GM21526 (cell line): ENCODE measurements at regions not wholly inside any gene's neighbourhood (a gene's known extent, or its start where the extent isn't known, plus 50 kb on each side); places are given as distances from the start of the nearest gene placed in this dataset.

Experiments
- ATAC-seq: cut with Tn5 transposase; IDR thresholded peaks from one replicate; pipeline ENCODE4 v1.9.1; 2021; ENCODE audit warnings: moderate library complexity; ENCODE audit not compliant: unreplicated experiment, low FRiP score

DNA sequence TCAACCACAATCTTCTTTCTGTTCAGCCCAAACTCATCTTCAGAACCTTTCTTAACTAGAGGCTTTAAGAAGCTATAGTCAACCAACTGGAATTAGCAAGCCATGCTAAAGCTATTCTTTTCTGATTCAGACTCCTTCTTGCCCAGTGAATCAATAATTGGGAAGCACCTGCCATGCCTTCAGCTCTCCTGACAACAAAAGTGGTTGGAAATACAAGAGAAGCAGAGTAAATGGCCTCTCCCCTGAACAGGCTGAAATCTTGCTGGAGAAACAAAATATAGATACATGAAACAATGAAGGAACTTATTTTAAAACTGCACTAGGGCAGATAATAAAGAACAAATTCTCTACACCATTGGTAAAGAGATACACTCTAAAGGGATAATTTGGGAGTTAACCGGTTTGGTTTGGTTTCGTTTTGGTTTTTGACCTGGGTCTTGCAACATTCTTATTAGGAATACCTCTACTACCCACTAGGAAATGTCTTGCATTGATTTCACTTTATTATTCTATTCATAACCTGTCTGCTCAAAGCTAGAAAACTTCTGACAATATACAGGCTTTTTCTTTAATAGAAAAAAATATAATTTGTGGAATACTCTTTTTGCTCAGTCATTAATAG is 173.6 kb upstream of the DYNLRB2 start:
- no peak for ATAC-seq

DNA sequence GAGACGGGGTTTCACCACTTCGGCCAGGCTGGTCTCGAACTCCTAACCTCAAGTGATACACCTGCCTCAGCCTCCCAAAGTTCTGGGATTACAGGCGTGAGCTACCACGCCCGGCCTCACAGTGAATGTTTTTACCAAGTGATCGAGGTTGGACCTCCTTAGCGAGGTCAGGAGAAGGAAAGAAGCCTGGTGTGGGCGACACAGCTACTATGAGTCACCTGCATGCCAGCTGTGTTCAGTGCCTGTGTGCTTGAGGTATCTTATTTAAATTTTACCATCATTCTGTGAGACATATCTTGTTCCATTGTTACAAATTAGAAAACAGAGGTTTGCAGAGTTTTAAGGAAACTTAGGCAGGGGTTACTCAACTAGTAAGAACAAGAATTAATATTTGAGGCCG is 174.8 kb upstream of the DYNLRB2 start:
- no peak for ATAC-seq

DNA sequence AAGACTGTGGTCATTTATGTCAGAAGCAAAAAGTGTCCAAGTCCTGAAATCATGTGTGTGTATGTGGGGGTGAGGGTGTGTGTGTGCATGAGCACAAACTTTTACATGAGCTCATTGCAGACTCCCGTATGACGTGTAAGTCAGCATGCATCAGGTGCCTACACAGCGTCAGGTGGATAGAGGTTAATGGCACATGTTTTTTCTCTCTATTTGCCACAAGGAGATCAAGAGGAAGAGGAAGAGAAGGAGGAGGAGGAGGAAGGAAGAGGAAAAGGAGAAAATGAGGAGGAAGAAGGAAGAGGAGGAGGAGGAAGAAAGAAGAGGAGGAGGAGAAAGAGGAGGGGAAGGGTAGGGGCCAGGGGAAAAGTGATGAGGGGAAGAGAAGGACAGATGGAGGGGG is 178.0 kb upstream of the DYNLRB2 start:
- ATAC-seq: no peak

DNA sequence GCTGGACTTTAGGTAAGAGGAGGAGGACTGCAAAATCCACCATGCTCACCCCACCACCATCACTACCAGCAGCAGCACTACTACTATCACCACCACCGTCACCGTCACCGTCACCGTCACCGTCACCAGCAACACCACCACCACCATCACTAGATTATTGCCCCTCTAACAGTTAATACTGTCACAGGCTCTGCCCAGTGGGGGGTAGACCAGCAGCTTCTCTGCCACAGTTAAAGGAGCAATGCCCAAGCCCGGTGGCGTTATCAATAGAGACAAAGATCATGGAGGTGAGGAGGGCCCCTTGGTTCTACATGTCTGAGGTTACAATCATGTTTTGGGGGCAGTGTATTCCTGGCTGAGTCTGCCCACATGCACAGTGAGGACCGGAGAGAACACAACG is 184.4 kb upstream of the DYNLRB2 start:
- ATAC-seq: no peak

DNA sequence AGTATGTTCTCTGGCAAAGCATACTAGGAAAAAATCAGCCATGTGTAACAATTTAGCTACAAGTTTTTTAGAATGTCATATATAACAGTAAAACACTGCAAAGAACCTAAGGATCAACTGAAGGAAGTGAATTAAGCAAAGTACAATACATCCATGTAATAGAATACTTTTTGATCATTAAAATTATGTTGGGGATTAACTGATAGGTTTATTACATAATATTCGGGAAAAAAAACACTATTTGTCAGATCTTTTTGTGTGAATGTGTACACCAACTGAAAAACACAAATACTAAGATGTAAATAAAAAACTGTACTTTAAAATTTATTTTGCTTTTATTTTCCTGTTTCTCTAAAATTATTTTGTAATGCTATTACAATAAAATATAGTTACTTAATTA is 185.5 kb upstream of the DYNLRB2 start:
- no peak for ATAC-seq

DNA sequence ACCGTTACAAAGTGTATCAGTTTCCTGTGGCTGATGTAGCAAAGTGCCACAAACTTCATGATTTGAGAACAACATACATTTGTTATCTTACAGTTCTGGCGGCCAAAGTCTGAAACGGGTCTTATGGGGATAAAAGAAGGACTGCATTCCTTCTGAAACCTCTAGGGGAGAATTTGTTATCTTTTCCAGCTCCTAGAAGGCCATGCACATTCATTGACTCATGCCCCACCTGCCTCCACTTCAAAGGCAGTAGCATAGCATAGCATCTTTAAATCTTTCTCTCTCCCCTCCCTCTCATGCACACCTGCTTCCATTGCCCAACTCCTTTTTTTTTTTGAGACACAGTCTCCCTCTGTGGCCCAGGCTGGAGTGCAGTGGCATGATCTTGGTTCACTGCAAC is 190.7 kb upstream of the DYNLRB2 start:
- no peak for ATAC-seq

DNA sequence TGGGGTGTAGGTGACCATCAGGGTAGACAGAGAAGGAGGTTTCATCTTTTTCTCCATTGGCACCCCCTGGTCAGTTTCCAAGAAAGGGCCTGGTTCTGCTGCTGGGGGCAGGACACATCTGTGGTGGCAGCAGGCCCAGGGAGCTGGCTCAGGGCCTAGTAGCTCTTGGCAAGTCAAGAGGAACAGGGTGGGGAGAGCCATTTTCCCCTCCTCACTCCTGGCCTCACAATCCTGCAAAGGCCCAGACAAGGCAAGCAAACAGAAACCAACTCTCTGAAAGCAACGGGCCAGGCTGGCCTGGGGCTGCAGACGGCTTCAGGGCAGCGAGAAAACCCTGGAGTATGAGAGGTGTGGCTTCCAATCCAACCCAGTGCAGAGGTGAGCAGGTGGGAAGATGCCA is 192.9 kb upstream of the DYNLRB2 start:
- ATAC-seq: no peak

DNA sequence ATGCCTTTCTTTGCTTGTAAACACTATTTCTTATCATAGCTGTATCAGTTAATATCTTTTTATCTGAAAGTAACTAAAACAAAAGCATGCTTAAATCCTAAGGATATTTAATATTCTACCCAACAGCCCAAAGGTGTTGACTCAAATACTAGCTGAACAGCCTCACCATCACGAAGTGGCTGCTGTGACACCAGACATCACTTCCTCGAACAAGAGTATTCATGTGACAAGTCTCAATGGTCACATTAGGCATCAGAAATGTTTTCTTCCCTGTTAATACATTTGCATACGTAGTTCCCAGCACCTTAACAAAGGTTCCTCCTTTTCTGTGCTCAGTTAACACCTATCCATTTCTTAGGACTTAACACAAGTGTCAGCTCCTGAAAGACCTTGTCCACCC is 193.8 kb upstream of the DYNLRB2 start:
- no peak for ATAC-seq

DNA sequence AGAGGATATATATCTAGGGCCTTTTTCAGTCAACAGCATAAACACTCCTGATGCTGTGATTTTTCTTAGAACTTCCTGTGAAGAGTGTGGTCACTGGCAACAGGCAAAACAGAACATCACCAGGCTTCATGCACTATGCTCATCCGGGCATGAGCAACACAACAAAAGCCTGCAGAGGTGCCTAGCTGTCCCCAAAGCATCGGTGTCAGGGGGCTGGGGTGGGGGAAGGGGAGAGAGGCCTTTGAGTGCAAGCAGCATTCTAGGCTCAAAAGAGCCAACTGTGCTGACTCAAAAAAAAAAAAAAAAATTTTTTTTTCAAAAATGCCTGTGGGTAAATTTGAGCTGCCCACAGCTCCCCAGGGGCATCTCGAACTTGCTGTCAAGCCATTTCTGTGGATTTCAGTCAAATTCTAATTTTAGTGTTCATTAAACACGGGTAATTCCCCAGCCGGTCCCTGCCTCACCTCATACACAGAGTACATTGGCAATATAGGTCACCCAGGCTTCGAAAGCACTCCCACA is 194.6 kb upstream of the DYNLRB2 start:
- ATAC-seq: no peak

DNA sequence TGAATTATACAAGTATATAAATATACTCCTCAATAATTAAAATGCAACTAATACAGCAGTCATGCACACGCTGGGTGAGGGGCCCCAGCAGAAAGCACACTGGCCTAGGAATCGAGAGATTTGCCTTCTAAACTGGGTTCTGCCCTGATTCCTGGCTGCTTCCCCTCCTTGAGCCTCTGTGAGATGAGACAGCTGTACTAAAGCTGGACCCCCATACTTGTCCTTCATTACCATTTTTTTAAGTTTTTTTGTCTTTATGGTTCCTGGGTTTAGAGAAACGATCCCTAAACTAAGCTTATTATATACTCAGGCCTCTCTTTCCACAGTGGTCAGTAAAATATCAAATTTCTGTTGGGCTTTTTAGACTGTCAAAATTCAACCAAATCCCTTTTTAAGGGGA is 195.1 kb upstream of the DYNLRB2 start:
- no peak for ATAC-seq

DNA sequence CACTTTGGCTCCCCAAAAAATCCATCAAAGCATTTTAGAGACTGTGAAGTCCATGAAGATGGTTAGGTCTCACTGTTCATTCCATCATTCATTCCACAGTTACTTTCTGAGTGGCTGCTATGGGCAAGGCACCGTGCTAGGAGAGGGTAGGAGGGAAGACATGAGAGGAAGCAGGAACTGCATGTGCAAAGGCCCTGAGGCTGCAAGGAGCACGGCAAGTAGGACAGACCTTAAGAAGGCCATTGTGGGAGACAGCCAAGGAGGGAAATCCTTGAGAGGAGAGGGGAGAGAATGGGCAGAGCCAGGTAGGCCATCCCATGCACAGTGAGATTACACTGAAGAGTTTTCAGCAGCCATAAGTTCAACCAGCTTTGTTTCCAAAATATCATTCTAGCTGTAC is 196.2 kb upstream of the DYNLRB2 start:
- ATAC-seq: no peak

DNA sequence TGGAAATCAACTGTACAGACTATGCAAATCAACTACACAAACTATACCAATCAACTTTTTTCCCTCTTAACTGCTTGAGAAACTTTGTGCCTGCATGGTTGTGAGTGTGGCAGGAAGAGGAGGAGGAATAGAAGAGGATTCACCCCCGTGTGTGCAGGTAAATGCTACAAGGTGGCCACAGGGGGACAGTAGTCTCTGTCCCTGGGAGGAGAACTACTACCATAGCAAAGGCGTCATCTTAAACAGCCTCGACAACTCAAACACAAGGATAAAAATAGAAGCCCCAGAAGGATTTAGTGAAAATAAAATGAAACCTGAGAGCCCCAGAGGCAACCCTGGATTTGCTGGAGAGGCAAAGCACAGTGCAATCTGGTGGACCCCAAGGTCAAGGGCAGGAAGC is 199.5 kb upstream of the DYNLRB2 start:
- ATAC-seq: no peak

DNA sequence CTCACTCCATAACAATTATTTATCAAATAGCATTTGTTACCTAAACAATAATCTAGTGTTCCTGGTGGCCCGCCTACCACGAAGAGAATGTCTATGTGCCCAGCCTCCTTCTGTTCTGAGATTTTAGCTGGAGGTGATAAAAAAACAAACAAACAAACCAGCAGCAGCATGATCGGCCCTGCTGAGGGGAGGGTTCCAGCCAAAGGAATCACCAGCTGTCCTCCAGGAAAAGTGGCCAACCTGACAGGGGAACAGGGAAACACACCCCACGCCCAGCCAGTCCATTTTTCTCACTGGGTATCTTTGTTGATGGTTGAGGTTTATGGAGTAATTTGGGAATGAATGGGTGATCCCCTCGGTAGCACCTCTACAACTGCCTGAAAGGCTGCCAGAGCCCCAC is 203.0 kb upstream of the DYNLRB2 start:
- ATAC-seq: no peak

DNA sequence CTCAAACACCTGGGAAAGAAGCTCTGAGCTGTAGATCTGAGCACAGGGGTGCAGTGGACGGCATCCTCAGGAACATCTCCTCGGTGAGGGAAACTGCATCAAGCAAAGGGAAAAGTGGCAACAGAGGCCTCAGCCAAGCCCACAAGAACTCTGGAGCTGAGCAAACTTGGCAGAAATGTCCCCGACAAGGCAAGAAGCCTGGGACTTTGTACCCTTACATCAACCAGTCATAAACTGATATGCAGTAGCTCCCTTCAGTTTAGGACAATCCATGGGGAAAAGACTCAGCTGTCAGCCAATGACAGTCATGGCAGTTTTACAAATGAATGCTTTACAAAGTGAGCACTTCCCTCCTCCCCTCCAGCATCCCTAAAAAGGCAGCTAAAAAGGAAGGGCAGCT is 210.0 kb upstream of the DYNLRB2 start:
- ATAC-seq: no peak

DNA sequence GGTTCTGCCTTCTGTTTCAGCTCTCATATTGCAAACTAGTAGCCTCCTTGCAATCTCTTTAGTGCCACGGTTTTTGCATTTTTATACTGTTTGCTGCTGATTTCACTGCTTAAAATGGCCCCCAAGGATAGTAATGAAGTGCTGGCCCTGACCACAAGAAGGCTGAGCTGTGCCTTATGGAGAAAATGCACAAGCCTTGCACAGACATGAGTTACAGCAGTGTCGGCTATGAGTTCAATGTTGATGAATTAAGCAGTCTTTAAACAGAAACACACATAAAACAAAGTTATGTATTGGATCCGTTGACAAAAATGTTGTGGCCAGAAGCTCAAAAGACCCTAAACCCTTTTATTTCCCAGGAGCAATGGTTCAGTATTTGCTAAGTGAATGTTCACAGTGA is 210.6 kb upstream of the DYNLRB2 start:
- no peak for ATAC-seq

DNA sequence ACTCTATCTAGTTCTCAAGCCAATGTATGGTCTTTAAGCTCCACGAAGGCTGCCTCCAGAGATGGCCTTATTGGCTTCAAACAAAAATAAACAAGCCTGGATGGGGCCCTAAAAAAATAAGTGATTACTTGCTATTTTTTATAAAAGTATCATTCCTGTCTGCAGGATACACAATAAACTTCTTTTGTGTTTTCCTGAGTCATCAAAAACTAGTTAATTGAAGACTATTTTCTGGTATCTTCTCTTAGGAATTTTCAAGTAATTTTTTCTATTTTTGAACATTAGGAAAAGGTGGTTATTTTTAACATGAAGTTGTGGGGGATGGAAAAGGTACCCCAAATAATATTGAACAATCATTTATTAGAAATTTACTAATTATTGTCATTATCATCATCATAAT is 213.1 kb upstream of the DYNLRB2 start:
- no peak for ATAC-seq

DNA sequence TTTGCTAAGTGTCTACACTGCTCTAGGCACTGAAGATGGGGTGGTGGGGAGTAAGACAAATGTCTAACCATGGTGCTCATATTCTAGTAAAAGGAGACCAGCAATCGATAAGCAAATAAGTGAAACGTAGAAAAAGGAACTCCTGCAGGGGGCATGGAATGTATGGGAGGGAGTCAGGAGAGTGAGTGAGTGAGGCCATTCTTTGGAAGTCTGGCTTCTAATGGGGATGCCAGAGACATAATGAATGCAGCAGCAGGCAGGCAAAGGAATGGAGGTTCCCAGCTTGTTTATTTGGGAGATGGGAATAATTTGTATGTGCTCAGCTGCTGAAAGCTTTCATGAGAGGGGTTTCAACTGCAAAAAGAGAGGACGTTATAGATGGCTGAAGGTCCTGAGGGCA is 216.4 kb upstream of the DYNLRB2 start:
- ATAC-seq: no peak

DNA sequence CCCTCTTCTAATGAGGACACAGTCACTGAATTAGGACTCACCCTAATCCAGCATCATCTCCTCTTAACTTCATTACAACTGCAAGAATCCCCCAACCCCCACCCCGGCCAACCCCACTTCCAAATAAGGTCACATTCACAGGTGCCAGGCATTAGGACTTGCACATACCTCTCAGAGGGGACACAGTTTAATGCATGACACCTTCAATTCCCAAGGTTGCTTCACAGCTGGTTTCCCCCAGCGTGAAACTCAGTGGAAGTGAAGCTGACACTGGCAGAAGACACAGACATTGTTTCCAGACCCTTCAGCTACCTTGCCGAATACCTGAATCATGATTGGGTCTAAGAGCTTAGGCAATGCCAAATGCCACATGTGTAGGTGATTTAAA is 217.0 kb upstream of the DYNLRB2 start:
- no peak for ATAC-seq

DNA sequence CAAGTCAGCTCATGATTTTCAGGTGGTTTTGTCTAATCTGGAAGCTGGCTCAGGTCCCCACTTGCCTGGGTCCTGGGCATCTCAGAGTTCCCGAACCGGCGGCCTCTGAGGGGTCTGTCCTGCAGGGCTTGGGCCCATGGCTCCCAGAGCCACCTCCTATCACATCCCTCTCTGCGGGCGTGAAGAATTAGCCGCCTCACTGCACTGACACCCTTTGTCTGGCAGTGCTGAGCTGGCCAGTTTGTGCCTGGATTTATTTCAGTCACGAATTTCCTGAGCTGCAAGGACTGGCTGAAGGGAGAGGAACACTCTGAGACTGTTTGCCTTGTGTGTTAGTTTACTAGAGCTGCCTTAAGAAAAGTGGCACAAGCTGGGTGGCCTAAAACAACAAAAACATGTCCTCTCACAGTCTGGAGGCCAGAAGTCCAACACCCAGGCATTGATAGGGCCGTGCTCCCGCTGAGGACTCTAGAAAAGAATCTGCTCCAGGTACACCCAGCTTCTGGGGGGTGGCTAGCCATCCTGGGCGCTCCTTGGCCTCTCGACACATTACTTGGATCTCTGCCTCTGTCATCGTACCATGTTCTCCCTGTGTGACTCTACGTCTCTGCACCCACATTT is 217.5 kb upstream of the DYNLRB2 start:
- ATAC-seq: no peak

DNA sequence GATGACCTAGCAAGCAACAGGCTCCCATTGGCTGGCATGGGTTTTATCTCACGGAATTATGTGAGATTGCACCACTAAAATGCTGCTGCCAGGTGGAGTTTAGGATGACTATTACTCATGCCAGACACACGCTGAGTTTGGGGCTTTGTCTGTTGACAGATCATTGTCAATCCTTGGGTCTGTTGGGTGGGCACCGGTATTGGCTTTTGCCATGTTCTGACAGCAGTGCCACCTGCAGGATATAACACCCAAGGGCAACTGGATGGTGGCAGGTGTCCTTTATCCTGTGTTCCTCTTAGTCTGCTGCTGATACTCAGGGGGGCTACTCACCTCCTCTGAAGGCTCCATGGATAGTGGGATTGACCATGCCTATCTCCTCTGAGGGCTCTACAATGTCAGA is 221.6 kb upstream of the DYNLRB2 start:
- no peak for ATAC-seq

DNA sequence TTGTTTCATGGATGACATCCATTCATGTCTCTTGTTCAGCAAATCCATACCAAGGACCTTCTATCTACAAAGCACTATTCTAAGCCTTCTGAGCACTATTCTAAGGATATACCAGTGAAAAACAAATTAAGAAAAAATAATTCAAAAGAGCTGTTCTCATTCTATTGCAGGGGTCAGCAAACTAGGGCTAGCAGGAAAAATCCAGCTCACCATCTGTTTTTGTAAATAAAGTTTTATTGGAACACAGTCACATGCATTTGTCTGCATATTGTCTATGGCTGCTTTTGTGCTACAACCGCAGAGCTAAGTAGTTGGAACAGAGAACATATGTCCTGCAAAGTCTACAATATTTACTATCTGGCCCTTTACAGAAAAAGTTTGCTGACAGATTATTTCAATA is 222.7 kb upstream of the DYNLRB2 start:
- ATAC-seq: no peak

DNA sequence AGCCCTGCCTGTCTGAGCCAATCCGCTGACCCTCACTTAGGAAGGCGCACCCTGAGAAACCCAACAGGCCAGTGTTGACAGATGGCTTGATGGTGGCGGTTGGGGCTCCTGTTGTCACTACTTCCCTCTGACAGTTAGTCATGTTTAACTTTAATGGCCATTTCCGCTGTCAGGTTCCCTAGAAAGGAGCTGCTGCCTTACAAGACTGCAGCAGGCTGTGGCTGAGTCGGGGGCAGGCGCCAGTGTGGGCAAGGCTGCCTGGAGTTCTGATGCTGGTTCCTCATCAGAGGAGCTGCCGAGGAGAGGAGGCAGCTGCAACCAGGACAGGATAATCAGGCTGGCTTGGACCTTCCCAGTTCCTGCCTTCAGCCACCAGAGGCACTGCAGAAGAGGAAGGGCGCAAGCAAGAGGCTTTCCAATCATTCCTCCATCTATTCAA is 223.2 kb upstream of the DYNLRB2 start:
- ATAC-seq: no peak

DNA sequence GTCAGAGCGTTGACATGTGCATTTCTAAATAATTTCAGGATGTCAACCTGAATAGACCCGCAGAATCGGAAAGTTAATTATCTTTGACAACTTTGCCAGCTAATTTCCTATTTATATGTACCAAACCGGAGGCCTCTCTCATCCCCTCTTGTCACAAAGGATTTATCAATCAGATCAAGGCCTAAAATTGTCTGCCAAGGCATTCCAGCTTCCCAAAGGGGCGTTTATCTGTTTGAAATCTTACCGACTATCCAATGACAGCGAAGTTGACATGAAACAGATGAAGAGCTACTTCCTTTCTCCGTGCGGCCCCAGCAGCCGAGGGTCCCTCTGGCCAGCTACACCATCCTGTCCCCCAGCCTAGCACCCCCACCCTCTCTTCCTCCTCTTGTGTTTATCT is 223.7 kb upstream of the DYNLRB2 start:
- ATAC-seq: no peak
